ENCODE measurements at regions not wholly inside any gene's neighbourhood (a gene's known extent, or its start where the extent isn't known, plus 50 kb on each side); places are given as distances from the start of the nearest gene placed in this dataset.

DNA sequence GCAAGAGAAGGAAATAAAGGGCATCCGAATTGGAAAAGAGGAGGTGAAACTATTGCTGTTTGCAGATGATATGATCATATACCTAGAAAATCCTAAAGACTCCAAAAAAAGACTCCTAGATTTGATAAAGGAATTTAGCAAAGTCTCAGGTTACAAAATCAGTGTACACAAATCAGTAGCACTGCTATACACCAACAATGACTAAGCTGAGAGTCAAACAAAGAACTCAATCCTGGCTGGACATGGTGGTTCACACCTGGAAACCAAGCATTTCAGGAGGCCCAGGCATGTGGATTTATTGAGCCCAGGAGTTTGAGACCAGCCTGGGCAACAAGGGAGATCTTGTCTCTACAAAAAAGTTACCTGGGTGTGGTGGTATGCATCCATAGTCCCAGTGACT lies 188.7 kb upstream of the PLXNC1 start:
- H3K4me3 ChIP-seq (ENCODE audit: low read length), result no peak overlapping the region
- H3K4me1 ChIP-seq (ENCODE audit: low read length), result no peaks in the 10 kb centered on the region
- no peak for TF ChIP-seq EZH2phosphoT487 (IDR thresholded peaks at IDR 0.05; ENCODE audit: low read depth)
- no peak overlapping the region for H3K9ac ChIP-seq (ENCODE audit: low read length)
- no peak overlapping the region for H3K27ac ChIP-seq (ENCODE audit: low read length)
- H3K9me3 ChIP-seq (ENCODE audit: insufficient read depth, low read length), result no peaks in the 10 kb centered on the region
- no peak overlapping the region for H3K4me2 ChIP-seq (ENCODE audit: low read length)
- no peaks in the 10 kb centered on the region for H4K20me1 ChIP-seq (ENCODE audit: insufficient read depth, low read length)
- H3K27me3 ChIP-seq (ENCODE audit: low read depth, low read length), result no peaks in the 10 kb centered on the region
- H3K79me2 ChIP-seq (ENCODE audit: low read length), result no peaks in the 10 kb centered on the region
- H2AFZ ChIP-seq (ENCODE audit: low read depth, low read length), result no peak overlapping the region
- no peaks in the 10 kb centered on the region for H3K36me3 ChIP-seq (replicated peaks; ENCODE audit: low read depth, low read length)

DNA sequence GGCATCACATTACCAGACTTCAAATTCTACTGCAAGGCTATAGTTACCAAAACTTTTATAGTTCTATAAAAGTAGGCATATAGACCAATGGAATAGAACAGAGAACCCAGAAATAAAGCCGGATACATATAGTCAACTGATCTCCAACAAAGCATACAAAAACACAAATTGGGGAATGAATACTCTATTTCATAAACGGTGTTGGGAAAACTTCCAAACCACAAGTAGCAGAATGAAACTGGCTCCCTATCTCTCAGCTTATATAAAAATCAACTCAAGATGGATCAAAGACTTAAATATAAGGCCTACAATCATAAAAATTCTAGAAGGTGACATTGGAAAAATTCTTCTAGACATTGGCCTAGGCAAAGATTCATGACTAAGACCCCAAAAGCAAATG lies 187.9 kb upstream of the PLXNC1 start:
- TF ChIP-seq, protein P1, sequence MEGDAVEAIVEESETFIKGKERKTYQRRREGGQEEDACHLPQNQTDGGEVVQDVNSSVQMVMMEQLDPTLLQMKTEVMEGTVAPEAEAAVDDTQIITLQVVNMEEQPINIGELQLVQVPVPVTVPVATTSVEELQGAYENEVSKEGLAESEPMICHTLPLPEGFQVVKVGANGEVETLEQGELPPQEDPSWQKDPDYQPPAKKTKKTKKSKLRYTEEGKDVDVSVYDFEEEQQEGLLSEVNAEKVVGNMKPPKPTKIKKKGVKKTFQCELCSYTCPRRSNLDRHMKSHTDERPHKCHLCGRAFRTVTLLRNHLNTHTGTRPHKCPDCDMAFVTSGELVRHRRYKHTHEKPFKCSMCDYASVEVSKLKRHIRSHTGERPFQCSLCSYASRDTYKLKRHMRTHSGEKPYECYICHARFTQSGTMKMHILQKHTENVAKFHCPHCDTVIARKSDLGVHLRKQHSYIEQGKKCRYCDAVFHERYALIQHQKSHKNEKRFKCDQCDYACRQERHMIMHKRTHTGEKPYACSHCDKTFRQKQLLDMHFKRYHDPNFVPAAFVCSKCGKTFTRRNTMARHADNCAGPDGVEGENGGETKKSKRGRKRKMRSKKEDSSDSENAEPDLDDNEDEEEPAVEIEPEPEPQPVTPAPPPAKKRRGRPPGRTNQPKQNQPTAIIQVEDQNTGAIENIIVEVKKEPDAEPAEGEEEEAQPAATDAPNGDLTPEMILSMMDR (IDR thresholded peaks at IDR 0.05; ENCODE audit: low read depth, low read length), result no peak
- TF ChIP-seq EZH2phosphoT487 (IDR thresholded peaks at IDR 0.05; ENCODE audit: low read depth), result no peak
- Histone ChIP-seq H4K20me1 (ENCODE audit: insufficient read depth, low read length) (no peaks in the 10 kb centered on the region), H3K9me3 (ENCODE audit: insufficient read depth, low read length) (no peaks in the 10 kb centered on the region), H3K79me2 (ENCODE audit: low read length) (no peaks in the 10 kb centered on the region), H3K4me3 (ENCODE audit: low read length) (no peak overlapping the region), H3K27me3 (ENCODE audit: low read depth, low read length) (no peaks in the 10 kb centered on the region), H2AFZ (ENCODE audit: low read depth, low read length) (no peak overlapping the region), H3K9ac (ENCODE audit: low read length) (no peak overlapping the region), H3K4me1 (ENCODE audit: low read length) (no peaks in the 10 kb centered on the region), H3K36me3 (replicated peaks; ENCODE audit: low read depth, low read length) (no peaks in the 10 kb centered on the region), H3K27ac (ENCODE audit: low read length) (no peak overlapping the region), H3K4me2 (ENCODE audit: low read length) (no peak overlapping the region)

DNA sequence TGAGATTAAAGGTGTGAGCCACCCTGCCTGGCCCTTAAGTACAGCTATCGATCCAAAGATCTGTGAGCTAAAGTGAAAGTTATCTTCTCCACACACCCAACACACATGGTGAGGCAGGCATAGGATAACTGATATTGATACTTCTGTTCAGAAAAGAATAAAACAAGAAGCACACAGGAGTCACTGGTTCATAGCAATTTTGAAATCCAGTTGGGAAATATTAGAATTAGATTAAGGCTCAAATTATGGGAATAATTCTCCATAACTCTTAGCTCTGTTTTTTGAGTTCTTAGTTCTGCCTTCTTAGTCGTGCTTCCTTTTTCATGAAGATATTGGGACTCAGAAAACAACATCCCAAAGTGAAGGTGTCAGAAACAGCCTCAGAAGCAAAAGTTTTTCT lies 186.0 kb upstream of the PLXNC1 start:
- no peaks in the 10 kb centered on the region for H3K79me2 ChIP-seq (ENCODE audit: low read length)
- no peaks in the 10 kb centered on the region for H3K36me3 ChIP-seq (replicated peaks; ENCODE audit: low read depth, low read length)
- no peak overlapping the region for H3K4me3 ChIP-seq (ENCODE audit: low read length)
- no peak overlapping the region for H3K4me2 ChIP-seq (ENCODE audit: low read length)
- no peaks in the 10 kb centered on the region for H3K4me1 ChIP-seq (ENCODE audit: low read length)
- H3K9ac ChIP-seq (ENCODE audit: low read length), result no peak overlapping the region
- H3K27me3 ChIP-seq (ENCODE audit: low read depth, low read length), result no peaks in the 10 kb centered on the region
- H4K20me1 ChIP-seq (ENCODE audit: insufficient read depth, low read length), result no peaks in the 10 kb centered on the region
- H3K9me3 ChIP-seq (ENCODE audit: insufficient read depth, low read length), result no peaks in the 10 kb centered on the region
- TF ChIP-seq, protein P1 (IDR thresholded peaks at IDR 0.05; ENCODE audit: low read depth, low read length), result no peak
- no peak for TF ChIP-seq EZH2phosphoT487 (IDR thresholded peaks at IDR 0.05; ENCODE audit: low read depth)
- H2AFZ ChIP-seq (ENCODE audit: low read depth, low read length), result no peak overlapping the region
- no peak overlapping the region for H3K27ac ChIP-seq (ENCODE audit: low read length)

- no peak overlapping the region for H2AFZ ChIP-seq (ENCODE audit: low read depth, low read length)
- no peak overlapping the region for H3K9ac ChIP-seq (ENCODE audit: low read length)
- no peaks in the 10 kb centered on the region for H3K4me1 ChIP-seq (ENCODE audit: low read length)
- TF ChIP-seq EZH2phosphoT487 (IDR thresholded peaks at IDR 0.05; ENCODE audit: low read depth), result no peak
- no peak overlapping the region for H3K4me2 ChIP-seq (ENCODE audit: low read length)
- H3K79me2 ChIP-seq (ENCODE audit: low read length), result no peaks in the 10 kb centered on the region
- no peaks in the 10 kb centered on the region for H3K9me3 ChIP-seq (ENCODE audit: insufficient read depth, low read length)
- no peak overlapping the region for H3K27ac ChIP-seq (ENCODE audit: low read length)
- H3K4me3 ChIP-seq (ENCODE audit: low read length), result no peak overlapping the region
- no peaks in the 10 kb centered on the region for H3K36me3 ChIP-seq (replicated peaks; ENCODE audit: low read depth, low read length)
- no peaks in the 10 kb centered on the region; the same call in 1 of the 2 replicates for H3K27me3 ChIP-seq (ENCODE audit: low read depth, low read length)
- H4K20me1 ChIP-seq (ENCODE audit: insufficient read depth, low read length), result no peaks in the 10 kb centered on the region
Measured at GRCh38 chr12:93964936-93965335, 183.4 kb upstream of the PLXNC1 start.

GRCh38 chr12:93966516-93967133 lies 181.8 kb upstream of the PLXNC1 start:
- TF ChIP-seq, protein P1 (IDR thresholded peaks at IDR 0.05; ENCODE audit: low read depth, low read length), result no peak
- TF ChIP-seq EZH2phosphoT487 (IDR thresholded peaks at IDR 0.05; ENCODE audit: low read depth), result no peak
- Histone ChIP-seq H3K4me2 (ENCODE audit: low read length) (no peak overlapping the region), H3K4me1 (ENCODE audit: low read length) (no peaks in the 10 kb centered on the region), H4K20me1 (ENCODE audit: insufficient read depth, low read length) (no peaks in the 10 kb centered on the region), H2AFZ (ENCODE audit: low read depth, low read length) (no peak overlapping the region), H3K4me3 (ENCODE audit: low read length) (no peak overlapping the region), H3K27ac (ENCODE audit: low read length) (no peak overlapping the region), H3K79me2 (ENCODE audit: low read length) (no peaks in the 10 kb centered on the region), H3K9me3 (ENCODE audit: insufficient read depth, low read length) (no peaks in the 10 kb centered on the region), H3K9ac (ENCODE audit: low read length) (no peak overlapping the region), H3K36me3 (replicated peaks; ENCODE audit: low read depth, low read length) (no peaks in the 10 kb centered on the region), H3K27me3 (ENCODE audit: low read depth, low read length) (no peaks in the 10 kb centered on the region; the same call in 1 of the 2 replicates)
